Ishikawa (cell line): ENCODE measurements at regions not wholly inside any gene's neighbourhood (a gene's known extent, or its start where the extent isn't known, plus 50 kb on each side); places are given as distances from the start of the nearest gene placed in this dataset.

Experiments
- CEBPB ChIP-seq: IDR thresholded peaks from 2 replicates; pipeline ENCODE4 v1.6.1; 2012
- CREB1 ChIP-seq: IDR thresholded peaks from 2 replicates; pipeline ENCODE4 v1.6.1; 2012; ENCODE audit warnings: low read depth
- EGR1 ChIP-seq: IDR thresholded peaks from 2 replicates; pipeline ENCODE4 v1.6.1; 2012
- EP300 ChIP-seq: IDR thresholded peaks from 2 replicates; pipeline ENCODE4 v1.6.1; 2012; ENCODE audit warnings: borderline replicate concordance
- FOXM1 ChIP-seq: IDR thresholded peaks from 2 replicates; pipeline ENCODE4 v1.6.1; 2012; ENCODE audit warnings: low read depth, borderline replicate concordance
- NFIC ChIP-seq: IDR thresholded peaks from 2 replicates; pipeline ENCODE4 v1.6.1; 2012
- RAD21 ChIP-seq: IDR thresholded peaks from 2 replicates; pipeline ENCODE4 v1.6.1; 2012; ENCODE audit warnings: low read depth
- TAF1 ChIP-seq: IDR thresholded peaks from 2 replicates; pipeline ENCODE4 v1.6.1; 2012; ENCODE audit warnings: low read depth, mild to moderate bottlenecking
- TCF12 ChIP-seq: IDR thresholded peaks from 2 replicates; pipeline ENCODE4 v1.6.1; 2012; ENCODE audit warnings: low read depth
- TEAD4 ChIP-seq: IDR thresholded peaks from 2 replicates; pipeline ENCODE4 v1.6.1; 2012
- YY1 ChIP-seq: IDR thresholded peaks from 2 replicates; pipeline ENCODE4 v1.6.1; 2012; ENCODE audit warnings: low read depth
- ZBTB7A ChIP-seq: IDR thresholded peaks from 2 replicates; pipeline ENCODE4 v1.6.1; 2012; ENCODE audit warnings: low read depth
- TF ChIP-seq, protein P1 (sequence below): IDR thresholded peaks from 2 replicates; pipeline ENCODE4 v1.6.1; 2012
- TF ChIP-seq, protein P2 (sequence below): IDR thresholded peaks from 2 replicates; pipeline ENCODE4 v1.6.1; 2012; ENCODE audit warnings: low read depth, mild to moderate bottlenecking
- TF ChIP-seq, protein P3 (sequence below): IDR thresholded peaks from 2 replicates; pipeline ENCODE4 v1.6.1; 2012

DNA sequence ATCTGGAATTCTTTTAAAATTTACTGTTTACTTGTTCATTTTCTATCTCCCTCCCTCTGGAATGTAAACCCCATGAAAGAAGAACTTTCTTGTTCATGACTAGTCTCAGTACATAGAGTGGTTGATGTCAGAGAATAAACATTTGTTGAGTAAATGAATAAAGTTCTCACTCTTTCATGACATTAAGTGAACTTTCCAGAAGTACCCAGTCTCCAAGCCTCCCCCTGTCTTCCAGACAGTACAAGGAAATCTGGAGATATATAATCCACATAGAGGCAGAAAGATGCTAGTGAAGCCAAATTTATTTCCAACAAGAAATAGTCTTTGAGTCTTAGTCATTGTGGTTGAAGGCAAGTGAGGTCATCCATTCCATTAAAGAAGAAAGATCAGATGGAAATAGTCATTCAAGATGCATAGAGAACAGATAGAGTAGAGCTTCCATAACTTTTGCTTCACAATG, 71.5 kb upstream of the GALNT15 start:
- no peak for TF ChIP-seq RAD21
- no peak for TF ChIP-seq TEAD4
- no peak for TF ChIP-seq TCF12
- no peak for TF ChIP-seq ZBTB7A

DNA sequence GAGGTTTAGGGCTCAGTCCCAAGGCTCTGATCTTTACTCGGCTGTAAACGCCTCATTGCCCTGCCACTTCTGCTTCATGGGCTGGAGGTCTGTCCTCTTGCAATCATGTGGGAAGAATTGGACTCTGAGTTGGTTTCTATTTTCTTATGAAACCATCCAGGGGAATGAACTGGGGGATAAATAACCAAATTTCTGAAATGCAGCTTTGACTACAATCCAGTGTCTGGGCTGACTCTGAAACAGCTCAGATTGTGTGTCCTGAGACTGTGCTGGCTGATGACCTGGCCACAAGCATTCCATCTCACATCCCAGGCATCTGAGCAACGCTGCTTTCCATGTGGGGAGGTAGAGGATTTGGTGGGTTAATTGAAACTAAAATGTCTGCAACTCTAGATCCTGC, 71.0 kb upstream of the GALNT15 start:
- TF ChIP-seq YY1 (no peak), ZBTB7A (no peak), TEAD4 (no peak), EGR1 (no peak), TAF1 (no peak), FOXM1 (no peak), EP300 (no peak)
- TF ChIP-seq, protein P1, sequence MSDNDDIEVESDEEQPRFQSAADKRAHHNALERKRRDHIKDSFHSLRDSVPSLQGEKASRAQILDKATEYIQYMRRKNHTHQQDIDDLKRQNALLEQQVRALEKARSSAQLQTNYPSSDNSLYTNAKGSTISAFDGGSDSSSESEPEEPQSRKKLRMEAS: no peak
- TF ChIP-seq, protein P2, sequence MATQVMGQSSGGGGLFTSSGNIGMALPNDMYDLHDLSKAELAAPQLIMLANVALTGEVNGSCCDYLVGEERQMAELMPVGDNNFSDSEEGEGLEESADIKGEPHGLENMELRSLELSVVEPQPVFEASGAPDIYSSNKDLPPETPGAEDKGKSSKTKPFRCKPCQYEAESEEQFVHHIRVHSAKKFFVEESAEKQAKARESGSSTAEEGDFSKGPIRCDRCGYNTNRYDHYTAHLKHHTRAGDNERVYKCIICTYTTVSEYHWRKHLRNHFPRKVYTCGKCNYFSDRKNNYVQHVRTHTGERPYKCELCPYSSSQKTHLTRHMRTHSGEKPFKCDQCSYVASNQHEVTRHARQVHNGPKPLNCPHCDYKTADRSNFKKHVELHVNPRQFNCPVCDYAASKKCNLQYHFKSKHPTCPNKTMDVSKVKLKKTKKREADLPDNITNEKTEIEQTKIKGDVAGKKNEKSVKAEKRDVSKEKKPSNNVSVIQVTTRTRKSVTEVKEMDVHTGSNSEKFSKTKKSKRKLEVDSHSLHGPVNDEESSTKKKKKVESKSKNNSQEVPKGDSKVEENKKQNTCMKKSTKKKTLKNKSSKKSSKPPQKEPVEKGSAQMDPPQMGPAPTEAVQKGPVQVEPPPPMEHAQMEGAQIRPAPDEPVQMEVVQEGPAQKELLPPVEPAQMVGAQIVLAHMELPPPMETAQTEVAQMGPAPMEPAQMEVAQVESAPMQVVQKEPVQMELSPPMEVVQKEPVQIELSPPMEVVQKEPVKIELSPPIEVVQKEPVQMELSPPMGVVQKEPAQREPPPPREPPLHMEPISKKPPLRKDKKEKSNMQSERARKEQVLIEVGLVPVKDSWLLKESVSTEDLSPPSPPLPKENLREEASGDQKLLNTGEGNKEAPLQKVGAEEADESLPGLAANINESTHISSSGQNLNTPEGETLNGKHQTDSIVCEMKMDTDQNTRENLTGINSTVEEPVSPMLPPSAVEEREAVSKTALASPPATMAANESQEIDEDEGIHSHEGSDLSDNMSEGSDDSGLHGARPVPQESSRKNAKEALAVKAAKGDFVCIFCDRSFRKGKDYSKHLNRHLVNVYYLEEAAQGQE: no peak

DNA sequence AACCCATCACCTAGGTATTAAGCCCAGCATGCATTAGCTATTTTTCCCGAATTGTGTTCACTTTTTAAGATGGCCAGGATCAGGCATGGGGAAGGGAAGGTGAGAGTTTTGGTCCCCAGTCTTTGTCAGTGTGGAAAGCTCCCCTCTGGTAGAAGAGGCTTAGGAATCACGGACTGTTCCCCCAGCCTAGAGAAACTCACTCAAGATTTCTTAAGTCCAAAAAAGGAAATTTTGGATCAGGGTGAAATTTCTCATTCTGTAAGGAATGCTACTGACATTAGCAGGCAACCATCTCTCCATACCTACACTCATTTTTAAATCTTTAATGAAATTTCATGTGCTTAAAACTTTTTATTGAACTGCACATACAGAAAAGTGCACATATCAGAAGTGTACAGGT, 70.3 kb upstream of the GALNT15 start:
- TF ChIP-seq TEAD4 (no peak), YY1 (no peak), RAD21 (no peak), CREB1 (no peak), ZBTB7A (no peak), FOXM1 (no peak), NFIC (no peak), EP300 (no peak), CEBPB (no peak), TAF1 (no peak), TCF12 (no peak), EGR1 (no peak)
- TF ChIP-seq, protein P1: no peak
- TF ChIP-seq, protein P2: no peak
- TF ChIP-seq, protein P3, sequence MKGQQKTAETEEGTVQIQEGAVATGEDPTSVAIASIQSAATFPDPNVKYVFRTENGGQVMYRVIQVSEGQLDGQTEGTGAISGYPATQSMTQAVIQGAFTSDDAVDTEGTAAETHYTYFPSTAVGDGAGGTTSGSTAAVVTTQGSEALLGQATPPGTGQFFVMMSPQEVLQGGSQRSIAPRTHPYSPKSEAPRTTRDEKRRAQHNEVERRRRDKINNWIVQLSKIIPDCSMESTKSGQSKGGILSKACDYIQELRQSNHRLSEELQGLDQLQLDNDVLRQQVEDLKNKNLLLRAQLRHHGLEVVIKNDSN: no peak

DNA sequence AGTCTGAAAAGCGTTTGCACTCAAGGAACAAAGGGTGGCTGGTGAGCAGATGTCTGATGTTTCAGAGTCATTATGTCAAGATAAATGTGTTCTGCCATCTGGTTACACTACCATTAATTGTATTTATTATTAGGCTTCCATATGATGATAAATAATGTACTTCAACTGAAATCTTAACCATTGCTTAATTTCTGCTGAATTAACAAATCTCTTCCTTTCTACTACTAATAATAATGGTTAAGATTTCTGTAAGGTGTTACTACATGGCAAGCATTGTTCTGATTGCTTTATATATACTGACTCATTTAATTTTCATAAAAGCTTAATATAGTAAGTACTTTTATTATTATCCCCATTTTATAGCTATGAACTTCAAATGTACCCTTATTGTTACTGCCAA, 68.4 kb upstream of the GALNT15 start:
- TF ChIP-seq, protein P2: no peak
- no peak for TF ChIP-seq CEBPB
- TF ChIP-seq, protein P3: no peak
- no peak for TF ChIP-seq NFIC
- TF ChIP-seq TCF12: no peak
- no peak for TF ChIP-seq ZBTB7A
- TF ChIP-seq TEAD4: no peak
- no peak for TF ChIP-seq CREB1
- no peak for TF ChIP-seq EGR1
- no peak for TF ChIP-seq YY1
- TF ChIP-seq EP300: no peak
- TF ChIP-seq, protein P1: no peak
- no peak for TF ChIP-seq RAD21

DNA sequence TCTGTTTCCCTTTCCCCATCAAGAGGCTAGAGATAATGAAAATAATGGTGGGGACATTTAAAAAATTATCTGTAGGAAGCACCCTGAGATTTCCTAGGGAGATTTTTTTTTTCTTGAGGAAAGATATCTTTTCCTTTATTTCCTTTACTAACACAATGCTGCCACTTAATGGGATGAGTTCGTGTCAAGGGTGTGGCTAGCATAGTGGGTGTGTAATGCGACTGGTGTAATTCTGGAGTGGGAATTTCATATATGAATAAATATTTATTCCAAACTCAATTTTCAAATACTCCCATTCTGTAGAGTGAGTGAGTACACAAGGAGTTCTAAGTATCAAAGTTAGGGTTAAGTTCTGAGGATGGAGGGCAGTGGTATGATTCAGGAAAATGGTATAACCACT, 66.1 kb upstream of the GALNT15 start:
- TF ChIP-seq ZBTB7A (no peak), CREB1 (no peak), NFIC (no peak), EP300 (no peak), YY1 (no peak), TAF1 (no peak), EGR1 (no peak), FOXM1 (no peak), CEBPB (no peak), RAD21 (no peak), TCF12 (no peak)
- TF ChIP-seq, protein P1: no peak
- TF ChIP-seq, protein P3: no peak
